ENCODE measurements at regions not wholly inside any gene's neighbourhood (a gene's known extent, or its start where the extent isn't known, plus 50 kb on each side); places are given as distances from the start of the nearest gene placed in this dataset.

GRCh38 chr4:180926277-180926676 lies 1316.9 kb upstream of the TENM3 start:
- no peak for DNase-seq (ENCODE audit: low spot score)

DNA sequence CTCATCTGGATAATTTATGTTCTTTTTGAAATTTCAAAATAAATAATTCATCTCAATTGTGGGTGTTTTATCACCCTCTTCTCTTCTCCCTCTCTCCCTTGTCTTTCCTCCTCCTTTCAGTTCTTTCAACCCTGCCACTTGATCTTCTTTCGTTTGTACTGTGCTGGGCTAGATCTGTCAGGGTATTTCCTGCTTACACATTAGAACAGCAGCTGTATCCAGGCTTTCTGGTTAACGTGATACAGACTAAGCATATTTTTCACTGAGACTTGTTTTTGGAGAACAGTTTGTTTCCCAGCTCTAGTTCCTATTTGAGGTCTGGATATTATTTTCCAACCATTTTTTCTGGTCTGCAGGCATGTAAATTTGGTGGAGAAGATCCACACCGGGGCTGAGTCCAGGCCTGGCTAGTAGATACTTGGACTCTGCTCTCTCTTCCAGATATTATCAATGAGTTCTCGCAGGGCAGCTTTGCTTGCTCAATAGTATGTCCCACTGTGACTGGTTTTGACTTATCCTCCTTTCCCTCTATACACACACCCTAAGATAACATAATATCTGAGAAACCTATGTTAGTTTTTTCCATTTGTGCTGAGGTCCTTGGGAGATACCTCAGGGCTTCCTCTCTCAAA lies 1310.7 kb upstream of the TENM3 start:
- DNase-seq (ENCODE audit: low spot score), result no peak

DNA sequence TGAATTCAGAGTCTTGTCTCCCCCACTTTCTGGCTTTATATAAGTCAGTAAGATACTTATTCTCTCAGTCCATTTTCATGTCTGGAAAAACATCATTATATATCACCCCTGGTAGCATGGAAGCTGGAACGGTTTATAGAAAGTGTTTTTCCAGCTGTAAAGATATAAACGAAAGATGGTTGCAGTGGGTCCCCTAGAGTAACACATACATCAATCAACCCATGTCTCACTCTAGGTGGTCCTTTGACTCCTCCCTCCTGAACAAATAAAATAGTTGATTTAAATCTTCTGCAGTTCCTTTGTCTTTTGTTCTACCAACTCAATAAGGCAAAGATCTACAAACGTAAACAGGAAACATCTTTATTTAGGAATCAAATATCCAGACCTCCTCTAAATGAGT lies 1306.1 kb upstream of the TENM3 start:
- no peak for DNase-seq (ENCODE audit: low spot score)

DNA sequence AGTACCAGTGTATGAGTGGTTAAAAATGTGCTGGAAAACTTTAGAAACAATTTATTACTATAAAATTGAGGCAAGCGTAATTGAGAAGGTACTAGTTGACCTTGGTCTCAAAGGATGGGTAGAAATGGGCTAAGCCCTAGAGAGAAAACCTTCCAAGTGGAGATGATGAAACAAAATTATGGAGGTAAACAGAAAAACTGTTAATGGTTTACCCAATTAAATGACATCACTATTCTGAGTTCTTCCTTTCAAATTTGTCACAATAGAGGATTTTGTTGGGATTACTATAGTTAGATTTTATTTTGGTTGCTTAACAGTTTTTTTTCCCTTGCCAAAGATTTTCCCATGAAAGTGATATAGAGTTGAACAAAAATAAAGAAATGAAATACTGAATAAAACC lies 1302.5 kb upstream of the TENM3 start:
- DNase-seq (ENCODE audit: low spot score), result no peak

- DNase-seq (ENCODE audit: low spot score), result no peak
Measured at GRCh38 chr4:180942367-180942916, 1300.8 kb upstream of the TENM3 start.

DNA sequence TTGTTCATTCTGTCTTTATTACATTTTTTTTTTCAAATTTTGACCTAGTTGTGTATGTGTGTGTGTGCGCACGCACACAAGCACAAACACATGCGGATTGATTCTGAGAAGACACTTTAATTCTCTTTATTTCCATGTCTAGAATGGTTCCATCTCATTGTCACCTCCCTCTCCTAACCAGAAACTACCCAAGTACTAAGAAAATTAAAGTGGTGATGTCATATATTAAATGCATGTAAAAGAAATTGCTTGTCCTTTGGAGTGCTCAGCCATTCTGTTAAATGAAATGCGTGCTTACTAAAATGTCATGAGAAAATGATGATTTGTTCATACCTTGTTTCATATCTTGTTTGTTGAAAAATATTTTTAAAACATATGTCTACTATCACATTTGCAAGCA lies 1297.0 kb upstream of the TENM3 start:
- no peak for DNase-seq (ENCODE audit: low spot score)

DNA sequence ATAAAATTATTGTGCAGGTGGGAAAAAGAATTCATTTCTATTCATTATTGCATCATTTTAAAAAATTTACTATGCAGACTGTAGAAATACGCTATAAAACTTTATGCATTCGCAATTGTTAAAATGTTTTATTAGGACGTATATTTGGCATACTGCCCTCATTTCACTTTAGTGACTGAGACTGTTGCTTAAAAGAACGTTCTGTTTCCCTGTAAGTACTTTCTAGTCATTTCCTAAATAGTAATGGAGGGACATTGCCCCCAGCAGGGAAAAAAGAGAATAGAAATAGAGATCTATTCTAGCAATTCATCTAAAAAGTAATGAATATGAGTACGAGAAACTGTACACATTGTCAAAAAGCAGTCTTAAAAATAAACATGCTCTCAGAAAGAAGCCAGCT lies 1295.8 kb upstream of the TENM3 start:
- DNase-seq (ENCODE audit: low spot score), result no peak

GRCh38 chr4:180949424-180950213 lies 1293.6 kb upstream of the TENM3 start:
- no peak for DNase-seq (ENCODE audit: low spot score)

GRCh38 chr4:180950377-180950776 lies 1292.8 kb upstream of the TENM3 start:
- no peak for DNase-seq (ENCODE audit: low spot score)

DNA sequence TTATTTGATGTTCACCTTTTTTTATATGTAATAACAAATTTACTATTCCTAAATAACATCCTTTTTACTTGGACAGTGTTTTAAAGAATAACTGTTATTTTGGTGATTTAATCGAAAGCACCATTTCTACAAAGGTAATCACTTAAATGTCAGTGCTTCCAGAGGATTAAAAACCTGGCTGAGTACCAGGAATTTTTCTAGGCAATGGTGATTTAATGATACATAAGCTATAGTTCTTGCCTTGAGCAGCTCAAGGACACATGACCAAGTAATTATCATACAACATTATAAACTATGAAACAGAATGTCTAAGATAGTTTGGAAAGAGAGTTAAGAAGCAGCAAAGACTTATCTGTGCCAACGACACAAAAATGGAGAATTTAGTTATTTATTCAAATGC lies 1291.9 kb upstream of the TENM3 start:
- no peak for DNase-seq (ENCODE audit: low spot score)

DNA sequence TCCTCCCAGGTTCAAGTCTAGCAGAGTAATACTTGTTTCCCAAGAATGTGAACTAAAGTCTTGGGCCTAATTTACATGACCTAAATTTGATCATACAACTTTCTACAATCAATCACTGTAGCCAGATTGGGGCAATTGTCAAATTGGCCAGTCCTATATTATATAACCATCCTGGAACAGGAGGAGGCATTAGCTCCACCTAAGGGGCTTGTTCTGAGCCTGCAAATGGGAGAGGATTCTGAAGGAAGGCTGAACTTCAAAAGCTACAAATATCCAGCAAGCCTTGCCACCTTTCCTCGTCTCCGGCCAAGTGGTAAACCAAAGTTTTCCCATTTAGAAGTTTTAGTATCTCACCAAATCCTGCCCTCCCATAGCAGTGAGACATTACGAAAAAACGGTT lies 1289.6 kb upstream of the TENM3 start:
- DNase-seq (ENCODE audit: low spot score), result no peak

GRCh38 chr4:180960743-180961401 lies 1282.3 kb upstream of the TENM3 start:
- no peak for DNase-seq (ENCODE audit: low spot score)

DNA sequence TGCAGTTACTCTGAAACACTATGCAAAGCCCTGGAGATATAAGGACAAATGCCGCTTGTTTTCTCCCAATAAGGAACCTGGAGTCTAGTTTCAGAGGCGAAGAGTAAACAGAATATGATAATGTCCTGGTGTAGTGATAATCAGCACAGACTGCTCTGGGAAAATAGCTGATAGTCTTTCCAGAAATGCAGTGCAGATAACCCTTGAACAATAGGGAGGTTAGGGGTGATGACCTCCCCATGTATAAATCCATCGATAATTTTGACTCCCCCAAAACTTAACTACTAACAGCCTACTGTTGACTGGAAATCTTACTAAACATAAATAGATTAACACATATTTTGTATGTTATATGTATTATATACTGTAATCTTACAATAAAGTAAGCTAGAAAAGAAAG lies 1280.9 kb upstream of the TENM3 start:
- no peak for DNase-seq (ENCODE audit: low spot score)

DNA sequence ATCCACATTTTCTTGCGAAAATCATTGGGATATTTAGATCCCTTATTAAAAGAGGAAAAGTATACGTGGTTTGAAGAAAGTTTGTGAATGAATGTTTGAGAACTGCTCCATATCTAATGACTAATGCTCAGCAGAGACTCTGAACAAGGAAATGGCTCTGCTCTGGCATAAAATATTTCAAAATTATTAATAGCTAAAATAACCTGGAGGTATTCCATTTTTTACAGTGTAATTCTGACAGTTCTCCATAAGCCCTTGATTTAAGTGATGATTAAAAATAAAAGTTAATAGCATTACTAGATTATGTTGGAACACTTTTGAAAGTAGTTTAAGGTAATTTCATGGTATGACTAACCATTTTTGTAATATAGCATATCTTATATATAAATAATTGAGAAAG lies 1276.9 kb upstream of the TENM3 start:
- no peak for DNase-seq (ENCODE audit: low spot score)

DNA sequence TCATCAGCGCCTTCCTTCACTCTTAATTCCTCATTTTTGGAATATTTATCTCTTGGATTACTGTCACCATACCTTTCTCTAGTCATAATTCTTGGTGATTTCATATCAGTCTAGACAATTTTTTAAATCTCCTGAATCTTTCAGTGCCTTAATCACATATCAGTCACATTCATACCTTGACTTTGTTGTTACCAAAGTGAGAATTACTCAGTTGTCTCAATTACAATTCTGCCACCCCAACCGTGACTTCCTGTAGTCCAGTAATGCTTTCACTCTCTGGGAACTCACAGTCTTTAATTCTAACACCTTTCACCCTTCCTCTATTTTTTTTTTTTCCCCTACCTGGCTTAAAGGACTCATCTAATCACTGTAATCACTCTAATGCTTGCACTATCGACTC lies 1275.3 kb upstream of the TENM3 start:
- no peak for DNase-seq (ENCODE audit: low spot score)

GRCh38 chr4:180973894-180974293 lies 1269.3 kb upstream of the TENM3 start:
- DNase-seq (ENCODE audit: low spot score), result no peak

GRCh38 chr4:180990931-180991330 lies 1252.3 kb upstream of the TENM3 start:
- DNase-seq (ENCODE audit: low spot score), result no peak

GRCh38 chr4:180993244-180993836 lies 1249.9 kb upstream of the TENM3 start:
- no peak for DNase-seq (ENCODE audit: low spot score)

DNA sequence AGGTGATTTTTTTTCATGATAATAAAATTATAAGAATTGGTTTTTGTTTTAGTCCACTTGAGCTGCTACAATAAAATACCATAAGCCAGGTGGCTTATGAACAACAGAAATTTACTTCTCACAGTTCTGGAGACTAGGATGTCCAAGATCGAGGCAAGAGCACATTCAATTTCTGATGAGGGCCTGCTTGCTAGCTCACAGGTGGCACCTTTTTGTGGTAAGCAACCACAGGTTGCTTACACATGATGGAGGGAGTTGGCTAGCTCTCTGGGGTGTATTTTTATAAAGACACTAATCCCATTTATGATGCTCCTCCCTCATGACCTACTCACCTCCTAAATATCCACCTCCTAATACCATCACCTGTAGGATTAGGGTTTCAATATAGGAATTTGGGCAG lies 1248.5 kb upstream of the TENM3 start:
- DNase-seq (ENCODE audit: low spot score), result no peak

- no peak for DNase-seq (ENCODE audit: low spot score)
Measured at GRCh38 chr4:180999217-180999616, 1244.0 kb upstream of the TENM3 start.

DNA sequence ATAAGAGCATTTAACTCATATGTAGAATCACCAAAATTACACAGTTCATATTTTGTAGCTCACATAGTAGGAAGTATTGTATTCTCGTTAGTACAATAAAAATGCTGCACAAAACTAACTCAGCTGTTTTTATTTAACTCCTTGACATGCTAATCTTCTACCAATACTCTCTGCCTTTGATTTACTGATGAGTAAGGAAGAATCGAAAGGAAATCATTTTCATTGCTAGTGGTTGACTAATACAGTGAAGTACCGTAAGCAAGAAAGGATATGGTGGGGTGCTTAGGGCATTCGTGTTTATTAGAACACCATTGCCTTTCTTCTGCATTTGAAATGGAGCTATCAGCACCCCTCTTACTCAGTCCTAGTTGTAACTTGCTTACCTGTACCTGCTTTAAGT lies 1239.1 kb upstream of the TENM3 start:
- no peak for DNase-seq (ENCODE audit: low spot score)

GRCh38 chr4:181006499-181007260 lies 1236.5 kb upstream of the TENM3 start:
- no peak for DNase-seq (ENCODE audit: low spot score)

Measured in left forelimb (tissue), 1 donor.